Fibroblast of lung (primary cell): ENCODE measurements at regions not wholly inside any gene's neighbourhood (a gene's known extent, or its start where the extent isn't known, plus 50 kb on each side); places are given as distances from the start of the nearest gene placed in this dataset.

ENCODE experiments used
- DNase-seq, 2 donors: peaks; one replicate each; pipeline versions ENCODE4 v3.0.0 to v3.0.0-alpha.2; 2010; ENCODE audit warnings: low read depth in 2 of 2
- H2AFZ ChIP-seq: 2 replicates; pipeline ENCODE4 v1.5.1; 2012; ENCODE audit warnings: low read length, control low read depth, inconsistent platforms
- H3K27ac ChIP-seq: 2 replicates; pipeline ENCODE4 v1.5.1; 2011; ENCODE audit warnings: low read length, control low read depth; ENCODE audit not compliant: insufficient read depth
- H3K27me3 ChIP-seq: 2 replicates; pipeline ENCODE4 v1.5.1; 2011; ENCODE audit warnings: mild to moderate bottlenecking, low read length; ENCODE audit not compliant: control insufficient read depth, insufficient read depth
- H3K36me3 ChIP-seq: 2 replicates; pipeline ENCODE4 v1.5.1; 2011; ENCODE audit warnings: low read length; ENCODE audit not compliant: control insufficient read depth, insufficient read depth
- H3K4me1 ChIP-seq: 2 replicates; pipeline ENCODE4 v1.5.1; 2011; ENCODE audit warnings: low read length; ENCODE audit not compliant: control insufficient read depth, insufficient read depth; ENCODE audit errors: extremely low read depth
- H3K4me2 ChIP-seq: 2 replicates; pipeline ENCODE4 v1.5.1; 2011; ENCODE audit warnings: low read length, control low read depth; ENCODE audit not compliant: insufficient read depth; ENCODE audit errors: extremely low read depth
- H3K4me3 ChIP-seq, 4 experiments: fragments of 200-600 bp in 1 of 4; sonication (generic) in 1 of 4; replicated peaks in 1 of 4; 2 replicates each; pipeline ENCODE4 v1.5.1; 2011 to 2016; ENCODE audit warnings: low read length in 4 of 4, low read depth in 3 of 4, mild to moderate bottlenecking in 3 of 4, control low read depth in 2 of 4, inconsistent platforms in 1 of 4, mixed read lengths in 1 of 4; ENCODE audit not compliant: insufficient read depth in 1 of 4; ENCODE audit errors: control extremely low read depth in 1 of 4
- H3K79me2 ChIP-seq: 2 replicates; pipeline ENCODE4 v1.5.1; 2012; ENCODE audit warnings: mild to moderate bottlenecking, low read length, inconsistent platforms; ENCODE audit not compliant: control insufficient read depth, insufficient read depth
- H3K9ac ChIP-seq: 2 replicates; pipeline ENCODE4 v1.5.1; 2011; ENCODE audit warnings: mild to moderate bottlenecking, low read length, control low read depth; ENCODE audit not compliant: insufficient read depth
- H3K9me3 ChIP-seq: 2 replicates; pipeline ENCODE4 v1.5.1; 2012; ENCODE audit warnings: low read depth, low read length; ENCODE audit not compliant: control insufficient read depth, insufficient read depth
- H4K20me1 ChIP-seq: 2 replicates; pipeline ENCODE4 v1.5.1; 2011; ENCODE audit warnings: low read length; ENCODE audit not compliant: control insufficient read depth, insufficient read depth; ENCODE audit errors: extremely low read depth
- EZH2 ChIP-seq: IDR thresholded peaks from 2 replicates; pipeline ENCODE4 v1.5.1; 2012; ENCODE audit warnings: low read length, control low read depth, mild to moderate bottlenecking; ENCODE audit errors: missing control alignments
- TF ChIP-seq, protein P1 (sequence below), 2 donors: IDR thresholded peaks in 1 of 2; conservative IDR thresholded peaks in 1 of 2; 1 replicate in 1 of 2; 2 replicates in 1 of 2; pipeline ENCODE4 v1.5.1; 2011 to 2012; ENCODE audit warnings: low read length in 2 of 2, control low read depth in 1 of 2, inconsistent platforms in 1 of 2, low read depth in 1 of 2, mild to moderate bottlenecking in 1 of 2

GRCh38 chr2:177068967-177069366, 143.6 kb upstream of the HNRNPA3 start:
- TF ChIP-seq, protein P1, sequence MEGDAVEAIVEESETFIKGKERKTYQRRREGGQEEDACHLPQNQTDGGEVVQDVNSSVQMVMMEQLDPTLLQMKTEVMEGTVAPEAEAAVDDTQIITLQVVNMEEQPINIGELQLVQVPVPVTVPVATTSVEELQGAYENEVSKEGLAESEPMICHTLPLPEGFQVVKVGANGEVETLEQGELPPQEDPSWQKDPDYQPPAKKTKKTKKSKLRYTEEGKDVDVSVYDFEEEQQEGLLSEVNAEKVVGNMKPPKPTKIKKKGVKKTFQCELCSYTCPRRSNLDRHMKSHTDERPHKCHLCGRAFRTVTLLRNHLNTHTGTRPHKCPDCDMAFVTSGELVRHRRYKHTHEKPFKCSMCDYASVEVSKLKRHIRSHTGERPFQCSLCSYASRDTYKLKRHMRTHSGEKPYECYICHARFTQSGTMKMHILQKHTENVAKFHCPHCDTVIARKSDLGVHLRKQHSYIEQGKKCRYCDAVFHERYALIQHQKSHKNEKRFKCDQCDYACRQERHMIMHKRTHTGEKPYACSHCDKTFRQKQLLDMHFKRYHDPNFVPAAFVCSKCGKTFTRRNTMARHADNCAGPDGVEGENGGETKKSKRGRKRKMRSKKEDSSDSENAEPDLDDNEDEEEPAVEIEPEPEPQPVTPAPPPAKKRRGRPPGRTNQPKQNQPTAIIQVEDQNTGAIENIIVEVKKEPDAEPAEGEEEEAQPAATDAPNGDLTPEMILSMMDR (conservative IDR thresholded peaks at IDR 0.05 in 1 of 2, IDR thresholded peaks at IDR 0.05 in 1 of 2; ENCODE audit: low read depth in 1 of 2, low read length in 2 of 2): no peak
- TF ChIP-seq EZH2: no peak
- no peak overlapping the region for H2AFZ ChIP-seq

DNA sequence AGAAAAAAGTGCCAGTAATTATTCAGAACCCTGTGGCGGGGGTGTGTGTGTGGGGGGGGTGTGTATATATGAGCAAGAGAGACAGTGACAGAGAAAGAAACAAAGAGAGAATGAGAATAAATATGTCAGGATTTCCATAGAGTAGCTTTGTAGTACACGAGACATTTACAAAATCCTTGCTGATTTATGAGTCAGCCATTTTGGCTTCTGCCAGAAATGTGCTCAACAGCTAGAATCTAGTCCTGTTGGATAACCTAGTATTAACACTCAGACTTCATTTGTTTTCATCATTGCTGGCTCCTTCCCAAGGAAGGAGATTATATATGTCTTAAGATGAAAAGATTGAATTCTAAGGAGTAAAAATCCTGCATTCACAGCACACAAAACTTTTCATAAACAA, 140.5 kb upstream of the HNRNPA3 start:
- no peaks in the 10 kb centered on the region for H4K20me1 ChIP-seq
- no peaks in the 10 kb centered on the region for H3K27me3 ChIP-seq
- no peak overlapping the region for H3K4me2 ChIP-seq
- H3K4me1 ChIP-seq: no peaks in the 10 kb centered on the region
- peak in 1 of 2 donors; percentile 3 for DNase-seq
- H3K79me2 ChIP-seq: no peaks in the 10 kb centered on the region
- H3K4me3 ChIP-seq: no peak overlapping the region
- H3K9ac ChIP-seq: no peak overlapping the region
- no peaks in the 10 kb centered on the region for H3K36me3 ChIP-seq
- no peak overlapping the region for H3K27ac ChIP-seq
- no peak for TF ChIP-seq EZH2
- H2AFZ ChIP-seq: no peak overlapping the region
- H3K9me3 ChIP-seq: no peaks in the 10 kb centered on the region

More at GRCh38 chr2:177068967-177069366, 143.6 kb upstream of the HNRNPA3 start:
- Histone ChIP-seq H3K9ac (no peak overlapping the region), H3K4me1 (no peaks in the 10 kb centered on the region), H3K27ac (no peak overlapping the region), H4K20me1 (no peaks in the 10 kb centered on the region), H3K36me3 (no peaks in the 10 kb centered on the region), H3K9me3 (no peaks in the 10 kb centered on the region), H3K27me3 (no peaks in the 10 kb centered on the region), H3K4me2 (no peak overlapping the region), H3K79me2 (no peaks in the 10 kb centered on the region), H3K4me3 (no peak overlapping the region)
- no peak for DNase-seq

DNA sequence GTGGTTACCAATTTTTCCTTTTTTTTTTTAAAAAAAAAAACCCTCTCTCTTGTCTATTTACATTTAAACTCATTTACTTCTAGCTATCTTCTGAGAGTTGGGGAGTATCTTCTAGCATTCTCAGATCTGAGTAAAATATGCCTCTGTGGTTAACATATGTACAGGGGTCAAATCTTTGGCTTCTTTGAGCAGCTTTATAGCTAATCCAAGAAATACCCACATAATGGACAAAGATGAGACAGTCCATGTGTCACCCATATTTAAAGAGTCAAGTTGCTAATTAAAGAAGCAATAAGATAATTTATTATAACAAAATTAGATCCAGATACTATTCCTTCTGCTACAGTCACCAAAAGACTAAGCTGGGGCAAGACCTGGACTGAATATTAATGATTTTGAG, 139.0 kb upstream of the HNRNPA3 start:
- Histone ChIP-seq H3K27me3 (no peaks in the 10 kb centered on the region), H3K9me3 (no peaks in the 10 kb centered on the region), H3K4me1 (no peaks in the 10 kb centered on the region), H3K4me3 (no peak overlapping the region), H3K36me3 (no peaks in the 10 kb centered on the region), H3K4me2 (no peak overlapping the region), H2AFZ (no peak overlapping the region), H3K27ac (no peak overlapping the region), H4K20me1 (no peaks in the 10 kb centered on the region), H3K79me2 (no peaks in the 10 kb centered on the region), H3K9ac (no peak overlapping the region)
- peak in 1 of 2 donors; percentile 3 for DNase-seq
- TF ChIP-seq EZH2: no peak
- TF ChIP-seq, protein P1 (conservative IDR thresholded peaks at IDR 0.05 in 1 of 2, IDR thresholded peaks at IDR 0.05 in 1 of 2; ENCODE audit: low read depth in 1 of 2, low read length in 2 of 2): no peak
